ENCODE measurements at regions not wholly inside any gene's neighbourhood (a gene's known extent, or its start where the extent isn't known, plus 50 kb on each side); places are given as distances from the start of the nearest gene placed in this dataset.

DNA sequence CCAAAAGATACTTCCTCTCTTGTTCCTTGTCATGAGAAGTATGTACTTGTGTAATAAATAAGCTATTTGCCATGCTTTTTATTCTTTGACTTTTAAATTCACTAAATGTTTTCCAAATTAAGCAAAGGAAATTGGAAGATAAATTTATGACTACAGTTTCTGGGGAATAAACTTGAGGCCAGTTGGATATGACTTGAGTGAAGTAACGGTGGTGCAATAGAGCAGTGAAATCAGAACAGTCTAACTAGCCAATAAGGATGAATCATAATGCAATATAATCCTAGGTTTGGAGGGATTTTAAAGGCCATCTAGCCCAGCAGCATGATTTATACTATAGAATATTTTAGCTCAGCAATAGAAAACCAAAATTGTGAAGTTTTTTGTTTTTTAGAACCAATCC lies 183.8 kb upstream of the TCF21 start:
- DNase-seq = no peak
- Histone ChIP-seq H3K27me3 (ENCODE audit: insufficient read depth in 3 of 3, low read length in 2 of 3) (no peaks in the 10 kb centered on the region), H3K9me3 (no peaks in the 10 kb centered on the region), H3K36me3 (ENCODE audit: insufficient read depth in 1 of 2, low read depth in 1 of 2) (no peaks in the 10 kb centered on the region), H3K4me3 (no peak overlapping the region), H3K4me1 (no peaks in the 10 kb centered on the region), H3K27ac (no peak overlapping the region)
- TF ChIP-seq, protein P1, sequence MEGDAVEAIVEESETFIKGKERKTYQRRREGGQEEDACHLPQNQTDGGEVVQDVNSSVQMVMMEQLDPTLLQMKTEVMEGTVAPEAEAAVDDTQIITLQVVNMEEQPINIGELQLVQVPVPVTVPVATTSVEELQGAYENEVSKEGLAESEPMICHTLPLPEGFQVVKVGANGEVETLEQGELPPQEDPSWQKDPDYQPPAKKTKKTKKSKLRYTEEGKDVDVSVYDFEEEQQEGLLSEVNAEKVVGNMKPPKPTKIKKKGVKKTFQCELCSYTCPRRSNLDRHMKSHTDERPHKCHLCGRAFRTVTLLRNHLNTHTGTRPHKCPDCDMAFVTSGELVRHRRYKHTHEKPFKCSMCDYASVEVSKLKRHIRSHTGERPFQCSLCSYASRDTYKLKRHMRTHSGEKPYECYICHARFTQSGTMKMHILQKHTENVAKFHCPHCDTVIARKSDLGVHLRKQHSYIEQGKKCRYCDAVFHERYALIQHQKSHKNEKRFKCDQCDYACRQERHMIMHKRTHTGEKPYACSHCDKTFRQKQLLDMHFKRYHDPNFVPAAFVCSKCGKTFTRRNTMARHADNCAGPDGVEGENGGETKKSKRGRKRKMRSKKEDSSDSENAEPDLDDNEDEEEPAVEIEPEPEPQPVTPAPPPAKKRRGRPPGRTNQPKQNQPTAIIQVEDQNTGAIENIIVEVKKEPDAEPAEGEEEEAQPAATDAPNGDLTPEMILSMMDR (IDR thresholded peaks at IDR 0.05) = no peak
- WGBS, 3 donors = 24 to 60% (median 39%) methylated on average over 1 of the region's 1 CpG
- intact Hi-C loops (cut with DNase I) = no loop called here
- peak in 3 of 4 donors; percentile 59 to 68 (median 65) for ATAC-seq

DNA sequence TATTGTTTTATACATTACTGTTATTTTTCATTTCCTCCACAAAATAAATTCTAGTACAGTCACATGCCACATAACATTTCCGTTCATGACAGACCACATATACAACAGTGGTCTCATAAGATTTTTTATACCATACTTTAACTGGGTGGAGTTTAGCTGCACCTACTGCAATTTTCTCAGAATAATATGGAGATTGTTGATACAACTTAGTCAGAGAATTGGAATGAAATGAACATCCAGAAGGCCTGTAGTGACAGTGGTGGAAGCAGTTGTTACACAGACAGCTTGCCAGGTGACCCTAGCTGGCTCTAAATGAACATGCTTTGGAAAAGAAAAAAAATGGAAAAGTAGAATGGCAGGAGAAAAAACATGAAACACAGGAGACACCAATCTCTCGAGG lies 183.2 kb upstream of the TCF21 start:
- TF ChIP-seq, protein P1 (IDR thresholded peaks at IDR 0.05) = no peak
- Histone ChIP-seq H3K4me1 (no peaks in the 10 kb centered on the region), H3K27ac (no peak overlapping the region), H3K36me3 (ENCODE audit: insufficient read depth in 1 of 2, low read depth in 1 of 2) (no peaks in the 10 kb centered on the region), H3K27me3 (ENCODE audit: insufficient read depth in 3 of 3, low read length in 2 of 3) (no peaks in the 10 kb centered on the region), H3K9me3 (no peaks in the 10 kb centered on the region), H3K4me3 (no peak overlapping the region)
- no peak for ATAC-seq
- no peak for DNase-seq
- 44 to 62% (median 56%) methylated on average over 2 of the region's 2 CpGs for WGBS, 3 donors
- intact Hi-C loops (cut with DNase I) = loop anchor here in 1 of 2 donors (2.0 kb wide), 1 partner anchor 31 kb away; no protein-coding TSS in a partner anchor

DNA sequence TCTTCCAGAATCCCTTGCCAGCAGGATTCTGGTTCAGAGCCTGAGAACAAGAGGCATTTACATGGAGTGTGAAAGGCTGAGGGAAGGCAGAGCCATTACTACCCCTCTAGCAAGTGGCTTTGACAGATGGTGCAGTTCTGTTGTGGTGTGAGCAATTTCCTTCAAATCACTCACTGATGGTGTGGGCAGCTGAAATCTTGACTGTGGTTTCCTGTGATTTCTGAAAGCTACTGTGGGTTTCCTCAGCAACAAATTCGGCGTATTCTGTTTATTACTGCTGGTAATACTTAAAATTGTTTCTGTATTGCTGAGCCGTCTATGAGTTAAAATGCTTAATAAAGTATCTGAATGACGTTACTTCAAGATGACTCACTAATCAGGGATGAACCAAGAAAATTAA lies 181.5 kb upstream of the TCF21 start:
- Histone ChIP-seq H3K27ac (no peak overlapping the region), H3K36me3 (ENCODE audit: insufficient read depth in 1 of 2, low read depth in 1 of 2) (no peaks in the 10 kb centered on the region), H3K27me3 (ENCODE audit: insufficient read depth in 3 of 3, low read length in 2 of 3) (no peaks in the 10 kb centered on the region), H3K4me1 (no peaks in the 10 kb centered on the region), H3K9me3 (no peaks in the 10 kb centered on the region), H3K4me3 (no peak overlapping the region)
- TF ChIP-seq, protein P1 (IDR thresholded peaks at IDR 0.05) = no peak
- intact Hi-C loops (cut with DNase I) = loop anchor here in 1 of 2 donors (2.0 kb wide), 1 partner anchor 29 kb away; no protein-coding TSS in a partner anchor
- ATAC-seq (no peak), DNase-seq (no peak)
- 26 to 46% (median 27%) methylated on average over 4 of the region's 4 CpGs for WGBS, 3 donors

DNA sequence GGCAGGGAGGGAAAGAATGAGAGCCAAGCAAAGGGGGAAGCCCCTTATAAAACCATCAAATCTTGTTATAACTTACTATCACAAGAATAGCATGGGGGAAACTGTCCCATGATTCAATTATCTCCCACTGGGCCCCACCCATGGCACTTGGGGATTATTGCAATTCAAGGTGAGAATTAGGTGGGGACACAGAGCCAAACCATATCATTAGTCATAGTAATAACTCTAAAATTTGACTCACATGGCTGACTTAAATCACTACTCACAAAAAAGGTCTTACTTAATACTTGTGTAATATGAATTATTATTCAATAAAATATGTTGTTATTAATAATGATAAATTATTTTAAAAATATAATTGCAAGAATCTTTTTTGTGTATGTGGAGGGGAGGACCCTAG lies 178.1 kb upstream of the TCF21 start:
- DNase-seq = no peak
- intact Hi-C loops (cut with DNase I) = no loop called here
- H3K9me3 ChIP-seq = no peaks in the 10 kb centered on the region
- no peaks in the 10 kb centered on the region for H3K36me3 ChIP-seq (ENCODE audit: insufficient read depth in 1 of 2, low read depth in 1 of 2)
- H3K4me3 ChIP-seq = no peak overlapping the region
- H3K27ac ChIP-seq = no peak overlapping the region
- no peak for ATAC-seq
- TF ChIP-seq, protein P1 (IDR thresholded peaks at IDR 0.05) = no peak
- no peaks in the 10 kb centered on the region for H3K4me1 ChIP-seq
- H3K27me3 ChIP-seq (ENCODE audit: insufficient read depth in 3 of 3, low read length in 2 of 3) = no peaks in the 10 kb centered on the region

DNA sequence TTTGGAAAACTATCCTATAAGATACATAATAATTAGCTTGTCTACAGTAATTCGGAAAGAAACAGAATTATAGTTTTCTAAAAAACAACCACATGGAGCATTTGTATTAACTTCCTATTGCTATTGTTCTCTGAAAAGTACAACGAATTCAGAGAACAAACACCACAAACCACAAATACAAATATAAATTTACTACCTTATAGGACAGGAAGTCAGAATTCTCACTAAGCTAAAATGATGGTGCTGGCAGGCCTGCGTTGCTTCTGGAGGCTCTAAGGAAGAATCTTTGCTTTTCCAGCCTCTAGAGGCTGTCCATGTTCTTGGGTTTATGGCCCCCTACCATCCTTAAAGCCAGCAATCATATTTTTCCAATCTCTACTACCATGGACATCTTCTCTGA lies 173.6 kb upstream of the TCF21 start:
- DNase-seq (no peak), ATAC-seq (no peak)
- TF ChIP-seq, protein P1 (IDR thresholded peaks at IDR 0.05) = no peak
- Histone ChIP-seq H3K4me3 (no peak overlapping the region), H3K4me1 (no peaks in the 10 kb centered on the region), H3K27me3 (ENCODE audit: insufficient read depth in 3 of 3, low read length in 2 of 3) (no peaks in the 10 kb centered on the region), H3K9me3 (no peaks in the 10 kb centered on the region), H3K36me3 (ENCODE audit: insufficient read depth in 1 of 2, low read depth in 1 of 2) (no peaks in the 10 kb centered on the region), H3K27ac (no peak overlapping the region)
- intact Hi-C loops (cut with DNase I) = no loop called here
- WGBS, 3 donors = 79 to 88% (median 82%) methylated on average over 3 of the region's 3 CpGs

Measured in psoas muscle (tissue), 7 donors.